GM18508 (cell line): ENCODE measurements at regions not wholly inside any gene's neighbourhood (a gene's known extent, or its start where the extent isn't known, plus 50 kb on each side); places are given as distances from the start of the nearest gene placed in this dataset.
"Not testable (repeated sequence)": the region's sequence is repeated elsewhere in the genome, so short reads cannot be mapped to it uniquely, and the experiment has no call there.

Experiments
- ATAC-seq: cut with Tn5 transposase; IDR thresholded peaks from one replicate; pipeline ENCODE4 v1.9.1; 2021; ENCODE audit warnings: moderate number of reproducible peaks; ENCODE audit not compliant: insufficient read depth, unreplicated experiment

GRCh38 chr4:149050840-149051239 lies 608.6 kb upstream of the NR3C2 start:
- no peak for ATAC-seq

- ATAC-seq, result no peak
Measured at GRCh38 chr4:149048451-149049143, 606.4 kb upstream of the NR3C2 start.

GRCh38 chr4:149047368-149047767 lies 605.2 kb upstream of the NR3C2 start:
- ATAC-seq, result no peak

GRCh38 chr4:149045731-149046130 lies 603.5 kb upstream of the NR3C2 start:
- ATAC-seq, result no peak

GRCh38 chr4:149039786-149040185 lies 597.6 kb upstream of the NR3C2 start:
- not testable (repeated sequence) for ATAC-seq

- no peak for ATAC-seq
Measured at GRCh38 chr4:149031399-149031798, 589.2 kb upstream of the NR3C2 start.

- ATAC-seq, result no peak
Measured at GRCh38 chr4:149029056-149029651, 586.9 kb upstream of the NR3C2 start.

GRCh38 chr4:149026696-149027095 lies 584.5 kb upstream of the NR3C2 start:
- ATAC-seq, result no peak

- no peak for ATAC-seq
Measured at GRCh38 chr4:149017002-149017734, 575.0 kb upstream of the NR3C2 start.

- no peak for ATAC-seq
Measured at GRCh38 chr4:149009223-149009622, 567.0 kb upstream of the NR3C2 start.

GRCh38 chr4:149008415-149009025 lies 566.3 kb upstream of the NR3C2 start:
- no peak for ATAC-seq

- no peak for ATAC-seq
Measured at GRCh38 chr4:149005191-149005590, 563.0 kb upstream of the NR3C2 start.

GRCh38 chr4:148999924-149000323 lies 557.7 kb upstream of the NR3C2 start:
- ATAC-seq, result no peak

GRCh38 chr4:148998719-148999118 lies 556.5 kb upstream of the NR3C2 start:
- no peak for ATAC-seq

- no peak for ATAC-seq
Measured at GRCh38 chr4:148986951-148987350, 544.7 kb upstream of the NR3C2 start.

- ATAC-seq, result no peak
Measured at GRCh38 chr4:148984951-148985350, 542.7 kb upstream of the NR3C2 start.

- ATAC-seq, result no peak
Measured at GRCh38 chr4:148982200-148982599, 540.0 kb upstream of the NR3C2 start.

GRCh38 chr4:148980782-148981480 lies 538.7 kb upstream of the NR3C2 start:
- no peak for ATAC-seq

GRCh38 chr4:148978301-148978700 lies 536.1 kb upstream of the NR3C2 start:
- no peak for ATAC-seq

GRCh38 chr4:148975464-148975863 lies 533.2 kb upstream of the NR3C2 start:
- no peak for ATAC-seq
